OCI-LY1 (cell line): ENCODE measurements at regions not wholly inside any gene's neighbourhood (a gene's known extent, or its start where the extent isn't known, plus 50 kb on each side); places are given as distances from the start of the nearest gene placed in this dataset.

Experiments used
- CTCF ChIP-seq: fragments of 200-600 bp; sonication (generic), shearing (Covaris generic); IDR thresholded peaks from 2 replicates; pipeline ENCODE4 v1.5.1; 2017; ENCODE audit warnings: mild to moderate bottlenecking, antibody characterized with exemption, low read length, moderate library complexity, mixed read lengths
- EZH2 ChIP-seq: fragments of 200-600 bp; sonication (generic), shearing (Covaris generic); IDR thresholded peaks from 2 replicates; pipeline ENCODE4 v1.8.0; 2017; ENCODE audit warnings: borderline replicate concordance, mixed run types, mild to moderate bottlenecking, antibody characterized with exemption, low read length, moderate library complexity, mixed read lengths

GRCh38 chr14:106875503-106875902 lies 1349.1 kb downstream of the TMEM121 start:
- TF ChIP-seq CTCF (peak; percentile 98), EZH2 (no peak)
